T-helper 17 cell (primary cell): ENCODE measurements at regions not wholly inside any gene's neighbourhood (a gene's known extent, or its start where the extent isn't known, plus 50 kb on each side); places are given as distances from the start of the nearest gene placed in this dataset.
A peak's percentile ranks its signal among the peaks of the same experiment; 100 is the strongest.

Experiments used
- ATAC-seq: fragments of 150-1000 bp; cut with Tn5 transposase; 2 replicates; pipeline ENCODE4 v1.10.0; 2021; ENCODE audit warnings: mild to moderate bottlenecking, moderate library complexity
- DNase-seq, 3 donors: peaks; one replicate each; pipeline versions ENCODE4 v3.0.0 to v3.0.0-alpha.2; 2020 to 2021
- H3K9me3 ChIP-seq: one replicate; pipeline ENCODE4 v1.7.0; 2013; ENCODE audit warnings: low read length, mild to moderate bottlenecking; ENCODE audit not compliant: control insufficient read depth, poor library complexity, severe bottlenecking
- H3K27ac Mint-ChIP-seq: one replicate; pipeline ENCODE4 v1.8.0; 2022; ENCODE audit warnings: mild to moderate bottlenecking, moderate library complexity, mixed read lengths
- H3K27me3 Mint-ChIP-seq: one replicate; pipeline ENCODE4 v1.8.0; 2022; ENCODE audit warnings: mixed read lengths
- H3K36me3 Mint-ChIP-seq: one replicate; pipeline ENCODE4 v1.8.0; 2022; ENCODE audit warnings: low read depth, mixed read lengths
- H3K4me1 Mint-ChIP-seq: one replicate; pipeline ENCODE4 v1.8.0; 2022; ENCODE audit warnings: mild to moderate bottlenecking, mixed read lengths
- H3K4me3 Mint-ChIP-seq: one replicate; pipeline ENCODE4 v1.8.0; 2022; ENCODE audit warnings: mild to moderate bottlenecking, moderate library complexity, mixed read lengths

GRCh38 chr14:101118233-101118632 is 214.7 kb upstream of the RTL1 start:
- H3K4me1 Mint-ChIP-seq: peaks cover 9% of the 10 kb centered on the region
- no peak overlapping the region for H3K27ac Mint-ChIP-seq
- H3K9me3 ChIP-seq: no peaks in the 10 kb centered on the region
- DNase-seq: no peak
- ATAC-seq: no peak
- peaks cover 36% of the 10 kb centered on the region for H3K27me3 Mint-ChIP-seq
- no peak overlapping the region for H3K4me3 Mint-ChIP-seq
- peaks cover 4% of the 10 kb centered on the region for H3K36me3 Mint-ChIP-seq

- H3K4me1 Mint-ChIP-seq: peaks cover 9% of the 10 kb centered on the region
- H3K4me3 Mint-ChIP-seq: no peak overlapping the region
- ATAC-seq (no peak), DNase-seq (no peak)
- H3K36me3 Mint-ChIP-seq: peaks cover 4% of the 10 kb centered on the region
- H3K9me3 ChIP-seq: no peaks in the 10 kb centered on the region
- peaks cover 37% of the 10 kb centered on the region for H3K27me3 Mint-ChIP-seq
- H3K27ac Mint-ChIP-seq: no peak overlapping the region
Measured at GRCh38 chr14:101118746-101119591, 215.4 kb upstream of the RTL1 start.

GRCh38 chr14:101119830-101120571 is 216.5 kb upstream of the RTL1 start:
- H3K27ac Mint-ChIP-seq: no peak overlapping the region
- no peak for ATAC-seq
- DNase-seq: no peak
- H3K36me3 Mint-ChIP-seq: peaks cover 2% of the 10 kb centered on the region
- H3K4me3 Mint-ChIP-seq: peak overlapping the region; percentile 7
- H3K9me3 ChIP-seq: no peaks in the 10 kb centered on the region
- H3K4me1 Mint-ChIP-seq: peaks cover 9% of the 10 kb centered on the region
- H3K27me3 Mint-ChIP-seq: peaks cover 46% of the 10 kb centered on the region

- peak; percentile 63 for ATAC-seq
- Mint-ChIP-seq H3K4me1 (peaks cover 9% of the 10 kb centered on the region), H3K27me3 (peaks cover 48% of the 10 kb centered on the region), H3K27ac (peak overlapping the region; percentile 77), H3K4me3 (peak overlapping the region; percentile 60), H3K36me3 (no peaks in the 10 kb centered on the region)
- no peak for DNase-seq
- H3K9me3 ChIP-seq: no peaks in the 10 kb centered on the region
Measured at GRCh38 chr14:101120641-101121507, 217.4 kb upstream of the RTL1 start.

DNA sequence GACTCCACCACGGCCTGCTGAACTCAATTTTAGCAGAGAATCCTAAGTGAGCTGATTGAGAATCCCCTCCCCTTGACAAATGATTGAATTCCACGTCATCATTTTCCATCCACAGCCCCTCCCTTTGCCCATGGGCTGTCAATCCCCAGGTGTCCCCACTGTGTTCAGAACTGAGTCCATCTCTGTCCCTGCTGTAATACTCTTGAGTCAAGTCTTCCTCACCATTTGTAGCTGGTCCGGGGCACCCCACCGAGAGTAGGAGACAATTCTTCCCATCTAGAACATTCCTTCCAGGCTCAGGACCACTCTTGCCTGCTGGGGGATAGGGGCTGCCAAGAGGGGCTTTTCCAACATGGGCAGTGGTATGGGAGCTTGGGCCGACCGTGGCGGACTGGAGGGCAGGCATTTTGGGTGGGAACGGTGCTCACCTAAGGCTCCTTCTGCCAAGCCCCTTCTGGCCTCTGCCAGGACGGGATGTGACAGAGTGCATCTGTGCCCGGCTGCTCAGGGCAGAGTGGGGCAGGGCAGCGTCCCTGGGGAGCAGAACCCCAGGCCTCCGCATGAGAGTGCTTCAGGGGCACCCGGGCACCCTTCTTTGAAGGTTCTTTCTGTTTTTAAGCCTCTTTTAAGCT is 218.1 kb upstream of the RTL1 start:
- Mint-ChIP-seq H3K27ac (peak overlapping the region; percentile 77), H3K27me3 (peaks cover 50% of the 10 kb centered on the region), H3K4me3 (no peak overlapping the region), H3K4me1 (peaks cover 9% of the 10 kb centered on the region), H3K36me3 (no peaks in the 10 kb centered on the region)
- ATAC-seq: no peak
- H3K9me3 ChIP-seq: no peaks in the 10 kb centered on the region
- no peak for DNase-seq

- peaks cover 56% of the 10 kb centered on the region for H3K27me3 Mint-ChIP-seq
- no peak for DNase-seq
- no peaks in the 10 kb centered on the region for H3K9me3 ChIP-seq
- ATAC-seq: no peak
- H3K4me3 Mint-ChIP-seq: no peak overlapping the region
- H3K36me3 Mint-ChIP-seq: no peaks in the 10 kb centered on the region
- H3K4me1 Mint-ChIP-seq: peaks cover 9% of the 10 kb centered on the region
- H3K27ac Mint-ChIP-seq: no peak overlapping the region
Measured at GRCh38 chr14:101122237-101123141, 219.0 kb upstream of the RTL1 start.

GRCh38 chr14:101123618-101124510 is 220.3 kb upstream of the RTL1 start:
- Mint-ChIP-seq H3K4me3 (no peak overlapping the region), H3K27ac (no peak overlapping the region), H3K4me1 (peaks cover 9% of the 10 kb centered on the region), H3K36me3 (no peaks in the 10 kb centered on the region), H3K27me3 (peaks cover 62% of the 10 kb centered on the region)
- no peak for ATAC-seq
- no peak for DNase-seq
- no peaks in the 10 kb centered on the region for H3K9me3 ChIP-seq

DNA sequence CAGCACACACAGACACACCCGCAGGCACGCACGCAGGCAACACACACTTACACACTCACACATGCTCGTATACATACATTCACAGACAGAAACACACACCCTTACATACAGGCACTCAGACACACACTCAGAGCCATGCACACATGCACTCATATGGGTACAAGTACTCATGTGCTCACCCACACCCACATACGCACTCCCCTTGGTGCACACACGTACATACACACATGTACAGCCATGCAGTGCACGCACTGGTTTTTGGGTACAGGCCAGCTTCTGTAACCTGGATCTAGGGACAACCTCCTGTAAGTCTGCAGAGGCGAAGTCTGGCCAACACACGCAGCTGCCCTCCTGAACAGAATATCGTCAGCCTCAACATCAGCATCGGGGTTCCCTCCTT is 221.3 kb upstream of the RTL1 start:
- Mint-ChIP-seq H3K27ac (no peak overlapping the region), H3K36me3 (no peaks in the 10 kb centered on the region), H3K4me3 (no peak overlapping the region), H3K4me1 (peaks cover 8% of the 10 kb centered on the region), H3K27me3 (peaks cover 64% of the 10 kb centered on the region)
- H3K9me3 ChIP-seq: no peaks in the 10 kb centered on the region
- DNase-seq (no peak), ATAC-seq (no peak)

DNA sequence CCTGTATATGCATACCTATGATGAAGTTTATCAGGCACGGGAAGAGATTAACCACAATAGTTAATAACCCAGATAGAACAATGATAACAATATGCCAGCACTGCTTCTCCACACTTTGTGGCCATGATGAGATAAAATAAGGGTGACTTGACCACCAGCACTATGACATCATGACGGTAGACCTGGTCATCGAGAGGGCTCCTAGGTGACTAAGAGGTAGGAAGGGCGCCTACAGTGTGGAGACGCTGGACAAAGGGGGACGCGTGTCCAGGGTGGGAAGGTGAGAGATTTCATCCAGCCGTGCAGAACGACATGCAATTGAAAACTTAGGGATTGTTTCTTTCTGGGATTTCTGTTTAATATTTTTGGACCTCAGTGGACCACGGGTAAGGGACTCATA is 221.8 kb upstream of the RTL1 start:
- H3K9me3 ChIP-seq: no peaks in the 10 kb centered on the region
- no peak overlapping the region for H3K4me3 Mint-ChIP-seq
- H3K4me1 Mint-ChIP-seq: peaks cover 11% of the 10 kb centered on the region
- DNase-seq (no peak), ATAC-seq (no peak)
- H3K27ac Mint-ChIP-seq: no peak overlapping the region
- peaks cover 2% of the 10 kb centered on the region for H3K36me3 Mint-ChIP-seq
- peaks cover 66% of the 10 kb centered on the region for H3K27me3 Mint-ChIP-seq

DNA sequence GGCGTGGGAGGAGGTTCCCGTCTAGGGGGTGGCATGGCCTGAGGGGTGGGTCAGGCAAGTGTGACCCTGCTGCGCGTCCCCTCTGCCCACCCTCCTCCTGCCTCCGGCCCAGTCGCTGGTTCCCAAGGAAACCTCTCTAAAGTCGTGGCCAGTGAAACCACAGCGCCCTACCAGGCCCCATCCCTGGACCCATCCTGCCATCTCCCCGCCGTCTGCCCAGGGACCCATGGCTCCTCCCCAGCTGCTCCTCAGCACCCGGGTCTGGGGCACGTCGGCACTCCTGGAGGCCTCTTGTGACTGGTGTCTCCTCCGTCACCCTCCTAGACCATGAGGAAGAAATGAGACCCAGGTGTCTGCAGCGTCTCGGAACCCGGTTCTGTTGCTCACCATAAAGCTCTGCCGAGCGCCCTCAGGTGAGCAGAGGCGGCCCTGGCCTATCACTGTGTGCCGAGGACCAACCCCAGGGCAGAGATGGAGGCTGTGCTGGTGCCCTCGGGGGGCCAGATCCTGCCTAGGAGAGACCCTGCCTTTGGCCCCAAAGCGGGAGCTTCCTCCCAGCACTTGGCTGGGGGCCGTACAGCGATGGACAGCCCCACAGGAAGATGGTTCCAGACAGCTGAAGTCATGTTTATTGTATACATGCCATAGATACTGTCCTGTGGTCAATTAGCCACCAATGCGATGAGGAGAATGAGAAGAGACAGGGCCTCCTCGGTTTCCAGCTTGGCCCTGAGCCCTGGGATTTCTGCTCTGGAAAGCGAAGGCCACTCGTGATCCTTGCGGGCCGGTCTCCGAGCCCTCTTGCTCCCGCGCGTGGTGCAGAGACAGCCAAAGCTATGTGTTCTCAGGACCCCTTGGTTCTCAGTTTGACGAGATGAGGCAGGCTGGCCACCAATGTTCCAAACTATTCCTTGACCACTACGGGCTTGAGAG is 222.5 kb upstream of the RTL1 start:
- DNase-seq (no peak), ATAC-seq (no peak)
- no peaks in the 10 kb centered on the region for H3K9me3 ChIP-seq
- H3K36me3 Mint-ChIP-seq: peaks cover 3% of the 10 kb centered on the region
- H3K4me3 Mint-ChIP-seq: no peak overlapping the region
- peaks cover 67% of the 10 kb centered on the region for H3K27me3 Mint-ChIP-seq
- H3K4me1 Mint-ChIP-seq: peaks cover 9% of the 10 kb centered on the region
- H3K27ac Mint-ChIP-seq: no peak overlapping the region
